ENCODE measurements at regions not wholly inside any gene's neighbourhood (a gene's known extent, or its start where the extent isn't known, plus 50 kb on each side); places are given as distances from the start of the nearest gene placed in this dataset.
"Not testable (repeated sequence)": the region's sequence is repeated elsewhere in the genome, so short reads cannot be mapped to it uniquely, and the experiment has no call there.

DNA sequence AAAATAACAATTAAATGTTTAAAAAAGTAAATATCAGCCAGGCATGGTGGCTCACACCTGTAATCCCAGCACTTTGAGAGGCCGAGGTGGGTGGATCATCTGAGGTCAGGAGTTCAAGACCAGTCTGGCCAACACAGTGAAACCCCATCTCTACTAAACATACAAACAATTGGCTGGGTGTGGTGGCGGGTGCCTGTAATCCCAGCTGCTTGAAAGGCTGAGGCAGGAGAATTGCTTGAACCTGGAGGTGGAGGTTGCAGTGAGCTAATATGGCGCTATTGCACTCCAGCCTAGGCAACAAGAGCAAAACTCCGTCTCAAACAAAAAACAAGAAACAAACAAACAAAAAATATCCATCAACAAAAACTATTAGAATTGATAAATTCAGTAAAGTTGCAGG lies 77.5 kb downstream of the SNX5 start:
- DNase-seq (ENCODE audit: low spot score), result not testable (repeated sequence)

DNA sequence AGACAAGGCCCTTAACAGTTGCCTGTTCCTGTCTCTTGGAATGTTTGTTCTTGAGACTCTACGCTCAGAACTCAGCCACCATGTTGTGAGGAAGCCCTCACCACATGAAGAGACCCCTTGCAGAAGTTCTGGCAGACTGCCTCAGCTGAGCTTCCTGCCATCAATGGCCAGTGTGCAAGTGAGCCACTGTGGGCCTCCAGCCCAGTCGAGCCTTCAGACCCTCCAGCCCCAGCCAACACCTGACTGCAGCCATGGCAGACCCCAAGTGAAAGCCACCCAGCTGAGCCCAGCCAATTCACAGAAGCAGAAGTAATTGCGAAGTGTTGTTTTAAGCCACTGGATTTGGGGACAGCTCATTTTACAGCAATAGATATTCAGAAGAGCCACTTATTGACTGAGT lies 78.3 kb downstream of the SNX5 start:
- no peak for DNase-seq (ENCODE audit: low spot score)

DNA sequence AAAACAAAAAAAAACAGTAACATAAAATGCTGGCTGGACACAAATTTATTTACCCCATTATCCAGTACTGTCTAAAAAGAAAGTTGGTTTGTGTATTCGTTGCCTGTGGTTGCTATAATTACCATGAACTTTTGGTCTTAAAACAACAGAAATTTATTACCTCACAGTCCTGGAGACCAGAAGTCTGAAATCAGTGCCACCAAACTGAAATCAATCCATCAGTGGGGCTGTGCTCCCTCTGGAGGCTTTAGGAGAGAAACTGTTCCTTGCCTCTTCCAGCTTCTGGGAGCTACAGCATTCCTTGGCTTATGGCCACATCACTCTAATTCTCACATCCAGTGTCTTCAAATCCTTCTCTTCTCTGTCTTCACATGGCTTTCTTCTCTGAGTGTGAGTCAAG lies 79.4 kb downstream of the SNX5 start:
- DNase-seq (ENCODE audit: low spot score), result peak; percentile 27

DNA sequence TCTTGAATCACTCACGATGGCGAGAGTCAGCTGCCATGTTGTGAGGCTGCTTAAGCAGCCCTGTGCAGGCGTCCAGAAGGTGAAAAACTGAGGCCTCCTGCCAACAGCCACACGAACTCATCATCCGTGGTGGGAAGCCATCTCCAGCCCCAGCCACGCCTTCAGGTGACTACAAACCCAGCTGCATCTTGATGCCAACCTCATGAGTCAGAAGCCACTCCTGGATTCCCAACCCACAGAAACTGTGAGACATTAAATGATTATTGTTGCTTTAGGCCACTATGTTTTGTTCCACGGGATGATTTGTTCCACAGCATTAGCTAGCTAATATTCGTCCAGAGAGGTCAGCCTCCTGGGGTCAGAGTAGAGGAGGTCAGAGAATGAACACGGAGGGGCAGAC lies 80.5 kb downstream of the SNX5 start:
- no peak for DNase-seq (ENCODE audit: low spot score)

GRCh38 chr20:17887331-17888030 lies 81.1 kb downstream of the SNX5 start:
- DNase-seq (ENCODE audit: low spot score), result no peak

DNA sequence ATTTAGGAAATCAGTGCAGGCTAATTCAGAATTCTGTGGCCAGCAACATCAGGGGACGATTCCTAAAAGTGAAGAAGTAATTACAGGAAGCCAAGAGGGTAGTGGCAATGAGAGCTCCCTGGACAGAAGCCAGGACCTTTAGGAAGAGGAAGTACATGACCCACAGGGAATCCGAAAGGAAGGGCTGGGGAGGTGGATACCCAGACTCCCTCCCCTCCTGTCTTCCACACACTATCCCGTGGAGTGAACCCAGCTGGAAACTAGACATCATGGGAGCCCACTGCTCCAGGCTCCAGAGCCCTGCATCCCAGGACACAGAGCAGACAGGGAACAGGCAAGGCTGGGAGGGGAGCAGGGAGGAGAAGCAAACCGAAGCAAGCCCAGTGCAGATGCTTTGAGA lies 83.0 kb downstream of the SNX5 start:
- DNase-seq (ENCODE audit: low spot score), result no peak

GRCh38 chr20:17885076-17885475 lies 83.5 kb downstream of the SNX5 start:
- DNase-seq (ENCODE audit: low spot score), result no peak

- no peak for DNase-seq (ENCODE audit: low spot score)
Observed at GRCh38 chr20:17884307-17885003, 84.1 kb downstream of the SNX5 start.

- DNase-seq (ENCODE audit: low spot score), result no peak
Observed at GRCh38 chr20:17883592-17884306, 84.8 kb downstream of the SNX5 start.

DNA sequence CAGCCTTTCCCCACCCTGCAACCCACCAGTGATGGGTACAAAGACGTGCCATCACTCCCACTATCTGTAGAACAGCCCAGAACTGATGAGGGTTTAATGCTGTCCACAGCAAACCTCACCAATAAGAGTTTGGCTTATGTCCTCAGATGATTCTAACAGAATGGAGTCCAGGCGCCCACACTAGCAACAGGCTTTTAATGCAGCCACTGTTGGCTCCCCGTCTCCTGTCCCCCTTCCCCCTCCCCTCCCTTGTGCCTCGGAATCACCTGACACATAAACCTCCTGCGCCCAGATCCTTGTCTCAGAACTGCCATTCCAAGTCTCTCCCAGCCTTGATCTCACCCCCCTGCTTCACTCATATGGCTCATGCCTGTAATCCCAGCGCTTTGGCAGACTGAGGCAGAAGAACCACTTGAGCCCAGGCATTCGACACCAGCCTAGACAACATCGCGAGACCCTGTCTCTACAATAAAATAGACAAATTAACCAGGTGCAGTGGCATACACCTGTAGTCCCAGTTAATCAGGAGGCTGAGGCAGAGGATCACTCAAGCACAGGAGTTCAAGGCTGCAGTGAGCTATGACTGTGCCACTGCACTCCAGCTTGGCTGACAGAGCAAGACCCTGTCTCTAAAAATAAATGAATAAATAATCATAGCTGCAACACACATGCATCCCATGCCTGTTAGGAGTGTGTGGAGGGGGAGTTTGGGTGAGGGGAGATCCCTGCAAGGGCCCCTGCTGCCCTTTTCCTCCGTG lies 85.6 kb downstream of the SNX5 start:
- DNase-seq (ENCODE audit: low spot score), result no peak

DNA sequence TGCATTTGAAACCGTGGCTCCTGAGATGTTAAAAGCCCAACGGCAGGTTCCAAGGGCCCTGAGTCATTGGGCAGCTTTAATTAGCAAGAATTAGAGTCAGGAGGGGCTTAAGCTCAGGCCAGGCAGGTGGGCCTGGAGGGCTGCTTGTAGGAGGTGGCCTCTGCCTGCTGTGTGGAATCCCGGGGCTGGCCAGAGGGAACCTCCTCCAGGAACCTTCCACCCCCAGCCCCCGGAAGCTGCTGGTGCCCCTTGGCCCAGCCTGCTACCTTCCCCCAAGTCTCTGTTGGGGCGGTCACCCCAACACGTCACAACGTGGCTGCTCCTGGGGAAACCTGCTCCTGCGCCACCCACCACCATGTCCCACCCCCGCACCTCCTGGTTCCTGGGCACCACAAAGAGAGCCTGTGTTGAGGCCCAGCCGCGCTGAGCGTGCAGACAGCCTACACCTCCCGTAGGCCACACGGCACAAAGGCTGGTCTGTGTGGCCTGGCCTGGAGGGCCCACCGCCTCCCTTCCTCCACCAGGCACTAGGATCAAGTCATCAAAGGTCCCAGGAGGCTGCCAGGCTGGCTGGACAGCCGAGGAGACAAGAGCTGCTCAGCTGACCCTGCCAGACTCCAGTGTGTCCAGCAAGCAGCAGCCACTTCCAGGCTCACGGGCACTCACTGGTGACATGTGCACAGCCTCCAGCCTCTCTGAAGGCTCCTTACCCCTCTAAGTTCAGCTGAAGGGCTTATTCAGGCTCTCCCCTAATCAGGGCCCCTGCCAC lies 86.3 kb downstream of the SNX5 start:
- no peak for DNase-seq (ENCODE audit: low spot score)

DNA sequence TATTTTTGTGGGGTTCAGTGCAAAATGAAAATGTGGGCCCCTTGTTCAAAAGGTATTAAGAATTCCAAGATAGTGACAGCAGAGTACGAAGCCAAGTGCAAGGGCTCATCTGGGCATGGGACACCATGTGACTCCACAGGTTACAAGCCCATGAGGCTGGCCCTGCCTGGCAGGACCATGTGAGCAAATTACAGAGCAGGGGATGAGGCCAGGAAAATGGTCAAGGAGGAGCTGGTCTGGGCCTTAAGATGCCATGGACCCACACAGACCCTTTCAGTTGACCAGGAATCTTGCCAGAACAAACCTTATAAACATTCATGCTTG lies 86.9 kb downstream of the SNX5 start:
- no peak for DNase-seq (ENCODE audit: low spot score)

- no peak for DNase-seq (ENCODE audit: low spot score)
Observed at GRCh38 chr20:17878912-17879602, 89.5 kb downstream of the SNX5 start.

DNA sequence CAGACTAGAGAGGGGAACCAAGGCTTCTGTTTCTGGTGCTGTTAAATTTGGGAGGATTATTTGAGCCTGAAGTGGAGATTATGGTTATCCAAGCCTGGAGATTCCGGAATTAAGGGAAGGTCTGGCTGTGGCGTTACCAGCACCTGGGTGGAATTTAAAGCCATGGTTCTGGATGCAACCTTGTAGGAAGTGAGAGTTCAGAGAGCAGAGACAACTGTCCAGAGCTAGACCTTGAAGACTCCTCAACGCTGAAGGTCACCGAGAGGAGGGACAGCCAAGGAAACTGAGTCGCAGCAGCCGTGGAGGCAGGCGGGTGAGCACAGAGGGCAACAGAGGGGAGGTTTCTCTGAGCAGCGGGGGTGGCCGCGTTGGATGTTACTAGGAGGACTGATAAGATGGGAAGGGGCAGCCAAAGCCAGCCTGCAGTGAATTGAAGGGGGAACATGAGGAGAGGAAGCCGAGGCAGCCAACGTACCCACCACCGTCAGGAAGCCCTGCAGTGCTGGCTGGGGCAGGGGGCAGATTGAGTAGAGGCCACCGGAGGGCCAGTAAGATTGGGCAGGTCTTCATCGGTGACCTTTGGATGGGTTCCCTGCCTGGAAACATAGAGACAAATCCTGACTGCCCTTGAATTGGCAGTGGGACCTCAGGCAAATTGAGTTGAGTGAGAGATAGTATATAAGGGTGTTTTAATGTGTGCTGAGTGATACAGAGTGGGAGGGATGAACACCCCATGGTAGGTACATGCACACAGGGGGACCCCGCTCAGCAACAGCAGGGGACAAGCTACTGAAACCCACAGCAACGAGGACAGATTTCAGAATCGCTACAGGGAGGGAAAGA lies 90.3 kb downstream of the SNX5 start:
- no peak for DNase-seq (ENCODE audit: low spot score)

DNA sequence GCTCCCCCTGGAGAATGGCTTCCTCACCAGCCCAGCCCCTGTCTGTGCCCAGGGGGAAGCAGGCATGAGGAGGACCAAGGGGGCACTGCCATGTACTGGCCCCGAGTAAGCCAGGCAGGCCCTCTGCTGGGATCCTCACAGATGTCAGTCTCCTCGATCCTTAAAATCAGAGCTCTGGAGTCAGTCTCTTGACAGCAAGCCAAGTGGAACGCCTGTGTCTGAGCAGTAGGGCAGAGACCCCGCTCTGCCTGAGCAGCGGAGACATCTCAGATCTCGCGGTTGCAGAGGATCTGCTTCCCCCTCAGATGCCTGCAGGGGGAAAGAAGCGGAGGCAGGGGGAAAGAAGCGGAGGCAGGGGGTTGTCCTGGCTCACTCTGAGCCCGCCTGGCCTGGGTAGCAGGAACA lies 92.6 kb downstream of the SNX5 start:
- no peak for DNase-seq (ENCODE audit: low spot score)

GRCh38 chr20:17875106-17875980 lies 93.3 kb downstream of the SNX5 start:
- DNase-seq (ENCODE audit: low spot score), result peak; percentile 87

GRCh38 chr20:17874271-17875105 lies 94.1 kb downstream of the SNX5 start:
- DNase-seq (ENCODE audit: low spot score), result no peak
